ENCODE measurements at regions not wholly inside any gene's neighbourhood (a gene's known extent, or its start where the extent isn't known, plus 50 kb on each side); places are given as distances from the start of the nearest gene placed in this dataset.

- TF ChIP-seq ELF4 (IDR thresholded peaks at IDR 0.05) (no peak), PKNOX1 (IDR thresholded peaks at IDR 0.05) (no peak)
Observed at GRCh38 chr3:20914310-20914709, 728.3 kb upstream of the SGO1 start.

Measured in HEK293T (cell line).